HG03342 (cell line): ENCODE measurements at regions not wholly inside any gene's neighbourhood (a gene's known extent, or its start where the extent isn't known, plus 50 kb on each side); places are given as distances from the start of the nearest gene placed in this dataset.

Source experiments
- ATAC-seq: cut with Tn5 transposase; IDR thresholded peaks from one replicate; pipeline ENCODE4 v1.9.1; 2021; ENCODE audit warnings: mild to moderate bottlenecking, moderate library complexity; ENCODE audit not compliant: unreplicated experiment

DNA sequence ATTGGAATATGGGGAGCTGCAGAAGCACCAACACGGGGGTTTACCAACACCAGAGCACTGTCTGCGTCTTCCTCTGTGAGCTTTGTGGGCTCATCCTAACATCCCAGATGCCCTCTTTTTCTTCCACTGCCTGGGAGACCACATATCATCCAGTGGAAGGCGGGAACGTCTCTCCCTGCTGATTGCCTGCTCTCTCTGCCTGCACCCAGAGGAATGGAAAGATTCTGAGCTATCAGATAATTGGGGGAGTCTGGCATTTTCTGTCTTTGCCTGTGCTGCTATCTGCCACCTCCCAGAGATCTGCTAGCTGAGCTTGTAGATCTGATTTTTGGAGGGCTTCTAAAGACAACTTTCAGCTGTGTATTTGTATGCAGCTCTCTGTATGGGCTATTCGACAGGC, 166.2 kb upstream of the PLXNA2 start:
- no peak for ATAC-seq

DNA sequence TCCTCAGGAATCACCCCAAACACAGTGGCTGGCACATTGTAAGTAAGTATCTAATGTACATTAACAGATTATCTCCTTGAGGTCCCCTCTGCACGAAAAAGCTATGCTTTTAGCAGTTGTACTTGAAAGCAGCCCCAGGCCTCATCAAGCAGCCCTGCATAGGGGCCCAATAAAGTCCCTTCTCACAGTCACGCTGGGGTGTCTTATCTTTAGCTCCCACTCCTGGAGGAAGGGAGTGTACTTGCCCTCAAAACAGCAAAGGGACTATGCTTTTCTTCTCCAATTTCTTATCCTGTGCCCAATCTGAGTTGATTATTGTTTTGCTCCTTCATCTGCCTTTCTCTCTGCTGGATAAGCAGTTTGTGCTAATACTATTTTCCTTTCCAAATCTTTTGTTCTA, 168.8 kb upstream of the PLXNA2 start:
- no peak for ATAC-seq

DNA sequence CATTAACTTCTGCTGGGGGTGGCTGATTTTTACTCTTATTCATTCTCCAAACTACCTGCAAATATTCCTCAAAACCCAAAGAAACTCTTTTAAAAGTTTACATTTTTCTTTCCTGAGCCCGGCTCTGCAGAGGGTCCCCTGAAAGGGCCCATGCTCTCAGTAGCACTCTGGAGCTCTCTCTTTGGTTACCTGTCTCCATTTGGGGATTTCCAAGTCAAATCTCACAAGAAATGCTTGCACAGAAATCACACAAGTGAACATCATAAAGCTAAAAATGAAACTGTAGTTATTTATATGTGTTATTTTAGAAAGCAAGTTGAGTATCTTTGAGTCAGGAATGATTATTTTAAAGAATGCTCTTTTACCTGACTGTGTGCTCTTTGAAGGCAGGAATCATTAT, 174.5 kb upstream of the PLXNA2 start:
- no peak for ATAC-seq

DNA sequence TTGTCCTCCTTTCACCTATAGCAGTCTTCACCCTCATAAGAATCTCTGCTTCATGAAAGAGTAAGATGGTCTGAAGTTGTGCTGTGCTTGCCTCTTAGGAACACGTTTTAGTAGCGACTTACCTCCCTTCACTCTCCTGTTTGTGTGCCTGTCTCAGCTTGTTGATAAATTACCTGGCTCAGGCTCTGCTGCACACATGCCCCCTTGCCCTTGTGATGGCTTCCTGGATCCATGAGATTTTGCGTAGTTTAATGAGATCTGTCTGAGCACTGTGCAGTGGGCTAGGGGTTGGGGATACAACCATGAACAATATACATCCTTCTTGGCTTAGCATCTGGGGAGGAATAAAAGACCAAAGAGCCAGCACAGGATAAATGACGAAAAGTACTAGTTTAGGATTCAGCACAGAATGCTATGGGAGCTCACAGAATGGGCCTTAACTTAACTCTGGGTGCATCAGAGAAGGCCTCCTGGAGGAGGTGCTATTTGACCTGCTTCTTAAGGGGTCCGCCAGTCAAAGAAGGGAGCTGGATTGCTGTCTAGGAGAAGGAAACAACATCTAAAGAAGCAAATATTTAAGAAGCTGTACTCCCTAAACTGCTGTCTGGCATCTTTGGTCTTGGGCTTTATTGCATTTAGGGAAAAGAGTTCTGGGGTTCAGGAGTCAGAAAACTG, 175.7 kb upstream of the PLXNA2 start:
- no peak for ATAC-seq

DNA sequence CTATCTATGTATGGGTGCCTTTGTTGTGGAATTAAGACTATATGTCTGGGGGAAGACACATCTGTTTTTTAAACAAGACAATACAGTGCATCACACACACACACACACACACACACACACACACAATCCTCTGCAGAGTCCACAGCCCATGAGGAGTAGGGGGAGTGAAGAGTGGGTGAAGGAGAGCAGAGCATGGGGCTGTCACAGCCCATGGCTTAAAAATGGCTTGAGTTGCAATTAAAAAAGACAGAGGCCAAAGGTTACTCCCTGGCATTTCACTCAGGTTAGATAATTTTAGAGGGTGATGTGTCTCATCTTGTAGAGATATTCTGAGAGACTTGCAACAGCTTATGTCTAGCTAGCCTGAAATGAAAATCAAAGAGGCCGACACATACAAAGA, 176.5 kb upstream of the PLXNA2 start:
- ATAC-seq = no peak

DNA sequence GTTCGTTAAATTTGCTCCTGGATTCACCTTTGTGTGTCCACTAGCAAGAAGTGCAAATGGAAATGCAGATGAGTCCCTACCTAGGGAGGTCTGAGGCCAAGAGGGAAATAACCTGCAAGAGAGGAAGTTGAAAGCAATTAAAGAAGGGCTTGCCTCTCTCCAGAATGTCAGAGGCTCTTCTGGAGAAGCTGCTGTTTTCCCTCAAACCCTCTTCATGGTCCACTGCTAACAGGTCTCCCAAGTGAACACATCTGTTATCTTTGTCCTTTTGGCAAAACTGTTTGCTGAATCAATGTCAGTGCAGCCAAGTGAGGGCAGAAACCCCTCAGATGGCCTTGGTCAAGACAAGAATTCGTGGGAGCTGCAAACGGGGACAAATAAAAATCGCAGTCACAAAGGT, 177.3 kb upstream of the PLXNA2 start:
- ATAC-seq = no peak

DNA sequence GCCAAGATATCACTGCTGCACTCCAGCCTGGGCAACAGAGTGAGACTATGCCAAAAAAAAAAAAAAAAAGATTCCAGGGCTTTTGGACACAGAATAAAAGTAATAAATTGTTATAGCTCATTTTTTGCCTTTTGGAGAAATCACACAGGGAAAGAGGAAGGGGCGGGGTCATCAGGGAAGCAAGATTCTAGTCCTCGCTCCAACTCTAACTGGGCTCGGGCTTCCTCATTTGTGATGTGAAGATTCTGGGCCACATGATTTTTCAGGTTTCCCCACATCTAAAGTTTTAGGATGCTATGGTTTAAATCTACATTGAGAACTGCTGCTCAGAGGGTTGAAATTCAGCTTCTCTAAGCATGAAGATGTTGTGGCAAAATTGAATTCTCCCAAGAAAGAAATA, 179.3 kb upstream of the PLXNA2 start:
- ATAC-seq = no peak

DNA sequence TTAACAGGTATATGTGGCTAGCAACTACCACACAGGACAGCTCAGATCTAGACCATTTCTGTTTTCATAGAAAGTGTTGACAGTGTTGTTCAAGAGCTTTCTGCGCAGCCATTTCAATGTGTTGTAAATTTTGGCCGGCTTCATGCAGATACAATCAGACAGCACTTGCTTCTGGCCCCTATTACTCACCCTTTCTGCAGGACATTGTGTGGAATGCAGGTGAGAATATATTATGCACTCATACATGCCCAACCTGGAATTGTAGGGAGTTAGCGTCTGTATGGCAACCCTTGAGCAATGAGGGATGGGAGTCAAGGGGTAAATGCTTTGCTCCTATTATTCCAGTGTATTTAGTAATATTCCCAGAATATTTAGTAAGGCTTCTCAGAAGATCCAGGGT, 180.9 kb upstream of the PLXNA2 start:
- no peak for ATAC-seq

DNA sequence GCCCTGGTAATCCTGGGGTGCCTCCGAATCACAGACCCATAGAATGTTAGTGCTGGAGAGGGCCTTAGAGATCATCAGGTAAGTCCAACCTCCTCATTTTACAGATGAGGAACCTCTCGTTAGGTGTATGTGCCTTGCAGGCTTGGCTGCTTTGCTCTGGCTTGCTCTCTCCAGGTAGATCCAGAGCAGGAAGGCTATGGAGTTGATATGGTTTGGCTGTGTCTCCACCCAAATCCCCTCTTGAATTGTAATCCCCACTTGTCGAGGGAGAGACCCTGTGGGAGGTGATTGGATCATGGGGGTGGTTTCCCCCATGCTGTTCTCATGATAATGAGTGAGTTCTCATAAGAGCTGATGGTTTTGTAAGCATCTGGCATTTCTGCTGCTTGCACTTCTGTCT, 186.0 kb upstream of the PLXNA2 start:
- ATAC-seq = no peak

DNA sequence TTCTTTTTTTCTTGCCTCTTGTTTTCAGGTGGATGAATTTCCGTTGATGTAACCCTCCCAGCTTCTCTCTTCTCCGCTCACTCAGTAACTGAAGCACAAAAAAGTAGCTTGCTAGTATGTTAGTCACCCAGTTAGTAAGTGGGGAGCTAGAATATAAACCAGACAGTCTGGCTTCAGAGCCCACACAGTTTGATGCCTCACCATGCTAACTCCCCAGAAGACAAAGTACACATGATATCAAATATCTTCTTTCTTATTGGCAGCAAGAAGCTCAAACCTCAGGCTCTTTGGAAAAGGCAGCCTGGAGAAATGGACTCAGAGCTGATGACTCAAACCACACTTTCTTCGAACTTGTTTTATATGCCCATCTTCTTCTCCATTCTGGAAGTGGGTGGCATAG, 187.5 kb upstream of the PLXNA2 start:
- no peak for ATAC-seq

DNA sequence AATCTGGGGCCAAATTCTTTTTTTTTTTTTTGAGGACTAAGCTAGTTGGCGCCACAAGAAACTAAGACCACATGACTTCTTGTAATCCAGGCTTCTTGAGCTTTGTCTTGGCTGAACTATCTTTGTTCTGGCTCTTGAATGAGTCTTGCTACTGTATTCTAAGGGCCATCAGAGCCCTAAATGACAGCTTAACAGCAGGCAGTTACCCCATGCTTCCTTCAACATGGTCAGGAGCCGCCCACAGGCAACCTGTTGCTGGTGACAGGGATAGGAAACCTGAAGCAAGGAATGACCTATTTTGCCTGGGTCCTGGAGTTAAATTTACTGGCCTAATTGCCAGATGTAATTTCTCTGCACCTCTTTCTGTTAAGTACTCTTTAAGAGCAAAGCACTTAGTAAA, 188.2 kb upstream of the PLXNA2 start:
- no peak for ATAC-seq

DNA sequence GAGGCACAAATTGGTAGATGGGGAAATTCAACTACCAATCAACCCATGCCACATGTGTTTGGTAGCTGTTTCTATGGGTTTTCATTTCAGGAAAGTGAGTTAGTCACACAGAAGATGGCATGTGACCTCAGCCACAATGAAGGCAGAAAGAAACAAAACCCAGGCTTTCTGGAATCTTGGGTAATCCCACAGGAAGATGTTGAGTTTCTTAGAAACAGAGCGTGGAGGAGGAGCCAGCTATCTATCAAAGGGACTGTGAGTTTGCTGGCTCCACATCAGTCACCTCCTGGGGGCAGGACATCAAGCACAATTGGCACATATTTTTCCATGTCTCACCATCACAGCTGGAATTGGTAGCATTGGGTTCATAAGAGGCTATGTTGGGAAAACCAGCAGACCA, 188.9 kb upstream of the PLXNA2 start:
- ATAC-seq = no peak

DNA sequence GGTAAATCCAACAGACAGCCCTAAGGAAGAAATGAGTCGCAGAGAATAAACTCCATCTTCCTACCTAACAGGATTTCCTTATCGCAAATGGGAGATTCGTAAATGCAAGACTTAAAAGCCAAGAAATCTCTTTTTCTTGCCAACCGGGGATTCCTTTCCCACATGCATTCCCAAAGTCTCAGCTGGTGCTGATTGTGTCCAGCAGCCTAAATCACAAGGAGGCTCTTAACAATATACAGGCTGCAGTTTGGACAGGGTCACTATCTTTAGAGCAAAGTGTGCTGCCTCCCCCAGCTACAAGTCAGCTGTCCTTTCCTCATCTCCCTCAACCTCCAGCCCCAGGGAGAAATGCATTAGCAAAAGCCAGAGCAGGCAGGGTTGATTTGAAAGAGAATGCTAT, 189.8 kb upstream of the PLXNA2 start:
- ATAC-seq = no peak

DNA sequence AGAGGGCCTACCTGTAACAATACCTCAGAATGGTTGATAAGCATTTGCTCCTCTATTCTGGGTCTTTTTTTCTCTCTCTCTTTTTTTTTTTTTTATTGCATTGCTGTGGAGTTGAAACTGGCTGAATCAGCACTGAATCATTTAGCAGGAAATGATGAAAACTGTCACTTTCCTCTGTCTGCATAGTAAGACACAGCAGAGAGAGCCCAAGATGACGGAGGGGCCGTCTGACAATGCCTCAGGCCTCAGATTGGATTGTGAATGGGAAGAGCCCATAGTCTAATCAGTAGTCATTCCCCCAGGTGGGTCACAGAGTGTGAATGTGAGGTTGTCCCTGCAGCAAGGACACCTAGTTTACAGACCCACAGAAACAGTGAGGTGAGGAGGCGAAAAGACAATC, 193.2 kb upstream of the PLXNA2 start:
- ATAC-seq = no peak

DNA sequence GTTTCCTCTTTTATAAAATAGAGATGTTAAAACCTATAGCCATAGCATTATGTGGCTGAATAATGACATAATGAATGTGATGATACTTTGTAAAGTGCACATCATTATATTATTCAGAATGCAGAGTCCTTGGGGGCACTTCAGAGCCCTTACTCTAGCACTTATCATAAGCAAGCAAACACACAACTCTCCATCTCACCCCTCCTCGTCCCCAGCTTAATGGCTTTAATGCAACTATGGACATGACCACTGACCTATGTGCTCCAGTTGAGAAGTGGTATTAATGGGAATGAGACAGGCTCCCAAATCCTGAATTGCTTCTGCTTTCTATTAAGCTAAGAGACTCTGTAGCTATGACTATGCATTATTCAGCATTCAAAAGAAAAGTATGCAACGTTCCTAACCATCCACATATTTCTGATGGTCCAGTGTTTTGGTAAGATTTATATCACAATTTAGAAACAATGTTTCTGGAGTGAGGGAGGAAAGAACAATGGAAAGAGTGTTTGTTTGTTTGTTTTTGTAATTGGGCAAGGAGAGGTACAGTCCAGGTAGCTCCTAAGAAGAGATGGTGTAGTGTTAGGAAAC, 194.0 kb upstream of the PLXNA2 start:
- no peak for ATAC-seq

DNA sequence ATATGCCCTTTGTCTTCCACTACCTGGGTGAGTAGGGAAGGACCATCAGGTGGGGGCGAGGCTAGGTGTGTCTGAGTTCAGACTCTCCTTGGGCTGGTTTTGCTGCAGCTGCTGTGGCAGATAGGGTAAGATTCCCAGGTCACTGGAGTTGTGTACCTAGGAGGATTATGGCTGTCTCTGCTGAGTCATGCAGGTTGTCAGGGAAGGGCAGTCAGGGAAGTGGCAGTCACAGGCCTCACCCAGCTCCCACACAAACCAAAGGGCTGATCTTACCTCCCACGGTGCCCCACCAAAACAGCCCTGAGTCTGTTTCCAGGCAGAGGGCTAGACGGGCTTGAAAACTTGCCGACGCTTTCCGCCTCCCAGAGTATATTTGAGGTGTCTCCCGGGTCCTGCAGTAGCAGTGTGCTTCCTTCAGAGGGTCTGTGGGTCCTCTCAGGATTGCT, 201.6 kb upstream of the PLXNA2 start:
- no peak for ATAC-seq

DNA sequence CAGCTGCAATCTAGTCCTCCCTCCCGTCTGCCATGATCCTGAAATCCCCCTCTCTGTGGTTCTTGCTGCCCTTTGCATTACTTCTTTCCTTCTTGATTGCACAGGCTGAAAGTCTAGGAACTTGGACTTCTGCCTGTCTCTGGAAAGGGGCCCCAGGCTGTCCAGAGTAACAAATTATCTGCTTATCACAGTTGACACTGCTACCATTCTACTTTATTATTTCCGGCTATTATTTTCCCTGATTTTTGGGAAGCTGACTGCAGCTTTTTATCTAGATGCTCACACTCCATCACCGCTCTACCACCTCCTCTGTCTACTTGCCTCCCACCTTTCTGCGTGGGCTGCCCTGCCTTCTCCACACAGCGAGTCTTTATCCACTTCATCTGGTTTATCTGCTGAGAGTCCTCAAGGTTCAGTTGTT, 202.1 kb upstream of the PLXNA2 start:
- no peak for ATAC-seq

DNA sequence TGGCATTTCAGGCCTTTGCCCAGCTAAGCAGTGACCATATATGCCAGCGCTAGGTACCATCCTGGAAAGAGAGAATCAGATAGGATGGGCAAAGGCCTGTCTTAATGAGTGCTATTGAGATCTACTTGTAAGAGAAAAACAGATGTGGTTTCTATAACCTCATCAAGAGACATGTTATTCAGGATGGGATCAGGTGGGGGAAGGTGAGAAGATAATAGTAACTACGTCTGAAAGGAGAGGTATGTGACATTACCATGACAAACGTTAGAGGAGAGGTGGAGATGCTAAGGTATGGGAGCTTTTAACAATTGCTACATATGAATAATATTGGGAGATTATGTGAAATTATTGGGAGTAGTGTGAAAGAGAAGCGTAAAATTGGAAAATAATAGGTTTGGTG, 204.2 kb upstream of the PLXNA2 start:
- ATAC-seq = no peak

DNA sequence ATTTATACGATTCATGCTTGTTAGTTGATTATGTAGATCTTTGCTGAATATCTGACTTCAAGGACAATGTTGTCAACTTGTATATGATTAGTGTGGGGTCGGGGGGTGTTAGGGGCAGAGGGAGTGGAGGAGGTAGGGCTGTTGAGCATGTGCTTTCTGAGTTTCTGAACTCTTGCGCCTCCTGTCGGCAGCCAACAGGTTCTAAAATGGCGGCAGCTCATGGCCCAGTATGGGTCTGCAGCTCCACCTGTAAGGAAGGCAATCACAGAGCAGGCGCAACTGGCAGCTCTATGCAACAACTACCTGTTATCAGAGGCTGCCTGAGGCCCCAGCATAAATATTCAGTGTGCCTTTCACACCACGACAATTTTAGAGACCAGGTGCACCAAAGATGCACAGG, 205.8 kb upstream of the PLXNA2 start:
- no peak for ATAC-seq

DNA sequence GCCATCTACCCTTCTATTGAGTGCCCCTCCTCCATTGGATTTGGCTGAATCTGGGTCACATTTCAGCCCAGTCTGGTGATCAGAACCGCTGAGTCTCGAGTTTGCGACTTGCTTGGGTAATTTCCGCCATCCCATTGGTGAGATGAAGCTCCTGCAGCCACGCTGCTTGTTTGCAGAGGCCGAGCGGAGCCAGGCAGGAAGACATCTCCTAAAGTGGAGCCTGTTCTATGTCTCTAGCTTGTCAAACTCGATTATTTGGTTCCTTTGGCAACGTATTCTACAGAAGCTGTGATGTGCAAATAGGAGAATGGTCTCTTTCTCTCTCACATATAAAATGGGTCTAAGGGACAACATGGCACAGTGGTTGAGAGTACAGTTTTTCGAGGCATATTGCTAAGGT, 206.8 kb upstream of the PLXNA2 start:
- ATAC-seq = no peak

DNA sequence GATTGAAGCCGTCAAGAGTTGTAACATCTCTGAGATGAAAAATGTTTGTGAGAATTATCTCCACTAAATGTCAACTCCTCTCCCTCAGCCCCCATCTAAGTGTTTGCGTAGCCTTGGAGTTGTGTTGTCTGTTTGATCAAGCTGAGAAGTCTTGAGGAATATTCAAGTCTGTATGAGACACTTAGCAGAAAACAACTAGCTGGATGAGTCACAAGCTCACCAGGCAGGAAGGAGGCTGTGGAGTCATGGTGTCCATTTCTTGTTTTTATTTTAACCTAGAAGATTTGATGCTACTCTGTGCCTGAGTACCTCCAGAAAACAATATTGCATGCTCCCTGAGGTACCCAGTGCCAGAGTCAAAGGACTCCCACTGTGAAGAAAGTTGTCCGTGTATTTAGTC, 211.6 kb upstream of the PLXNA2 start:
- ATAC-seq = no peak

DNA sequence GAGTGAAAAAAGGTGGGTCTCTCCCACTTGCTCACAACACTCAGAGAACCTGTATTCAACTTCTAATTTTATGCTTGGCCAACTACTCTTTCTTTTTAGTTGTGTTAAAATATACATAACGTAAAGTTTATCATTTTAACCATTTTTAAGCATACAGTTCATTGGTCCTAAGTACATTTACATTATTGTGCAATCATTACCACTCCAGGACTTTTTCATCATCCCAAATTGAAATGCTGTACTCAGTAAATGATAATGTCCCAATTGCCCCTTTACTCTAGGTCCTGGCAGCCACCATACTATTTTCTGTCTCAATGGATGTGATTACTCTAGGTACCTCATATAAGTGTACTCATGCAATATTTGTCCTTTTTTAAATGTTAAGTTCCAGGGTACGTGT, 212.3 kb upstream of the PLXNA2 start:
- no peak for ATAC-seq

DNA sequence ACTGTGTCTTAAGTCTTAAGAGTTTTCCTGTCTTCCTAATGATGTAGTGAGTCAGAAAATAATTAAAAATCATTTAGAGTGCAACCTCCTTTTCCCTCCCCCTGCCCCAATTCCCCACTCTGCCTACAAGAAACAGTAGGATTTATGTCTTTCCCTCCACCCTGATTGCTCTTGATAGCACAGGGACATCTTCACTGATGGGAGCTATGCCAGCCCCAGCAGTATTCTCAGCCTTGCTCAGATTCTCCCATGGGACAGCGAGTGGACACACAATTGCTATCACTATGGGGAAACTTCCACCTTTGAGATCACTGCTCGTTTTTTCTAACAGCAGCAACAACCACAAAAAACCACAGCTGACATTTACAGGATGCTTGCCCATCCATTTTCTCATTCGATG, 216.6 kb upstream of the PLXNA2 start:
- ATAC-seq = no peak
